ENCODE measurements at regions not wholly inside any gene's neighbourhood (a gene's known extent, or its start where the extent isn't known, plus 50 kb on each side); places are given as distances from the start of the nearest gene placed in this dataset.

DNA sequence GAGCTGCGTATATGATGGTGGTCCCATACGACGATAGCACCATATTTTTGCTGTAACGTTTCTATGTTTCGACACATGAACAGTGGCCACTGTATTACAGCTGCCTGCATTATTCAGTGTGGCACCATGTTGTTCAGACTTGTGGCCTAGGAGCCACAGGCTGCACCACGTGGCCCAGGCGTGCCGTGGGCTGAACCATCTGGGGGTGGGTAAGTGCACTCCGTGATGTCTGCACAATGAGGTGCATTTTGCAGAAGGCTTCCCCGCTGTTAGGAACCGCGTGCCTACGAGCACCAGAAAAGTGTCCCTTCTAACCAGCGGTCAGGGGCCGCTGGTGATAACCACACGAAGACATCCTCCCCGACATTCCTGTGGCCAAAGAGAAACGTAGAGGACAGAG lies 433.7 kb upstream of the MYT1L start:
- TF ChIP-seq, protein P1, sequence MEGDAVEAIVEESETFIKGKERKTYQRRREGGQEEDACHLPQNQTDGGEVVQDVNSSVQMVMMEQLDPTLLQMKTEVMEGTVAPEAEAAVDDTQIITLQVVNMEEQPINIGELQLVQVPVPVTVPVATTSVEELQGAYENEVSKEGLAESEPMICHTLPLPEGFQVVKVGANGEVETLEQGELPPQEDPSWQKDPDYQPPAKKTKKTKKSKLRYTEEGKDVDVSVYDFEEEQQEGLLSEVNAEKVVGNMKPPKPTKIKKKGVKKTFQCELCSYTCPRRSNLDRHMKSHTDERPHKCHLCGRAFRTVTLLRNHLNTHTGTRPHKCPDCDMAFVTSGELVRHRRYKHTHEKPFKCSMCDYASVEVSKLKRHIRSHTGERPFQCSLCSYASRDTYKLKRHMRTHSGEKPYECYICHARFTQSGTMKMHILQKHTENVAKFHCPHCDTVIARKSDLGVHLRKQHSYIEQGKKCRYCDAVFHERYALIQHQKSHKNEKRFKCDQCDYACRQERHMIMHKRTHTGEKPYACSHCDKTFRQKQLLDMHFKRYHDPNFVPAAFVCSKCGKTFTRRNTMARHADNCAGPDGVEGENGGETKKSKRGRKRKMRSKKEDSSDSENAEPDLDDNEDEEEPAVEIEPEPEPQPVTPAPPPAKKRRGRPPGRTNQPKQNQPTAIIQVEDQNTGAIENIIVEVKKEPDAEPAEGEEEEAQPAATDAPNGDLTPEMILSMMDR (IDR thresholded peaks at IDR 0.05; ENCODE audit: low read depth, low read length), result no peak
- H3K4me3 ChIP-seq (replicated peaks in 1 of 2; ENCODE audit: low read depth in 2 of 2, low read length in 2 of 2), result no peak overlapping the region
- DNase-seq (ENCODE audit: low read depth in 2 of 2), result no peak

DNA sequence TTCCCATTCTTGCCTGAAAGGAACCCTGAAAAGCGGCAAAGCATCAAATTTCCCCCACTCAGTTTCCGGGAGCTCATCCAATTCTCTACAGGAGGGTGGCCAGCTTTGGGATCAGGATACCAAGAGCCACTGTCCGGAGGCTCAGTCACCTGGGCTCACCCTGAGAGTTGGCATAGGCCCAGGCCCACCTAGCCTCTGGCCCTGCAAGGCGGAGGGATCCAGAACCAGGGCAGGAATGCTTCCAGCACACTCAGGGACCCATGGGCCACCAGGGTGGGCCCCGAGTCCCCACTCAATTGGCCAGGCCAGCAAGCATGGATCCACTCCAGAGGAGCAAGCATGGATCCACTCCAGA lies 432.9 kb upstream of the MYT1L start:
- DNase-seq (ENCODE audit: low read depth in 2 of 2), result no peak
- TF ChIP-seq, protein P1 (IDR thresholded peaks at IDR 0.05; ENCODE audit: low read depth, low read length), result no peak
- H3K4me3 ChIP-seq (replicated peaks in 1 of 2; ENCODE audit: low read depth in 2 of 2, low read length in 2 of 2), result no peak overlapping the region

DNA sequence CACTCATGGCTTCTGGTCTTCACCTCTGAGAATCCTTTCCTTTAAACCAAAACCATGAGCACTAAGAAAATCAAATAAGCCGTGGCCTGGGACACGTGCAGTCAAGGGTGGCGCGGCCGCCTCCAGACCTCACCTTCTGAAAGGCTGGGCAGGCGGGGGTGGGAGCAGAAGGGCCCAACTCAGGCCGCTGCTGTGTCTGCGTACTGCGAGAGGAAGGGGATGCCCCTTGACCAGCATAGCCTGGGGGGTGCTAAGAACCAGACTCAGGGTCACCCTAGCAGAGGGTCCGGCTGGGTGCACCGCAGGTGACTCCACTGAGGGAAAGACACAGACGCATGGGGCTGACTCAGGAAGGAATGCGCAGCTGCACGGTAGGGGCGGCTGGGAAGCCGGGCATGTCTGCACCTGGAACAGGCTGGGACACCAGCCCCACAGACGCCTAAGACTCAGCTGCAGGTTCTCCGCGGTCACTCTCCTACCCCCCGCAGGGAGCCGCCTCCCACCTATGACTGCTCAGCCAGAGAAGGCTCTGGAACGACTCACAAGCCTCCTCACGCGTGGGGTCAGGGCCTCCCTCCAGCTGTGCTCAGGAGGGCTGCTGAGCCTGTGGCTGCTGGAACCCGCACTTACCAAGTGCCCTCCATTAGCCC lies 432.4 kb upstream of the MYT1L start:
- no peak for DNase-seq (ENCODE audit: low read depth in 2 of 2)
- TF ChIP-seq, protein P1 (IDR thresholded peaks at IDR 0.05; ENCODE audit: low read depth, low read length), result no peak
- H3K4me3 ChIP-seq (replicated peaks in 1 of 2; ENCODE audit: low read depth in 2 of 2, low read length in 2 of 2), result no peak overlapping the region

DNA sequence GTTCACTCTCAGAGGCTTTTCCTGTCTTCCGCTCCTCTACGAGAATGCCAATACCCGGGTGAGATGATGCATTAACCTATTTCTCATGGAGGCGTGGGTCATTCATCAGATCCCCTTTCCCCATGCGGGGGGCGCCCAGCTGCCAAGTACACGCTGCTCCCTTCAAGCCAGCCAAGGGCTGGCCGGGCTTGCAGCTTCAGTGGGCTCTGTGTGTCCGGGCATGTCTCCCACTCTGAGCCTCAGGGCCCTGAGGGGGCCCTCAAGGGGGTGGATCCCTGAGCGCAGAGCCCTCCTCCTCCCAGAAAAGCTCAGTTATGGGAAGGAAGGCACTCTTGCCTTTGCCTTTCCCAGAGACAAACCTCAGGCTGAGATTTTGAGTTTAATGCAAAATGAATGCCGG lies 431.8 kb upstream of the MYT1L start:
- H3K4me3 ChIP-seq (replicated peaks in 1 of 2; ENCODE audit: low read depth in 2 of 2, low read length in 2 of 2), result no peak overlapping the region
- TF ChIP-seq, protein P1 (IDR thresholded peaks at IDR 0.05; ENCODE audit: low read depth, low read length), result no peak
- no peak for DNase-seq (ENCODE audit: low read depth in 2 of 2)

DNA sequence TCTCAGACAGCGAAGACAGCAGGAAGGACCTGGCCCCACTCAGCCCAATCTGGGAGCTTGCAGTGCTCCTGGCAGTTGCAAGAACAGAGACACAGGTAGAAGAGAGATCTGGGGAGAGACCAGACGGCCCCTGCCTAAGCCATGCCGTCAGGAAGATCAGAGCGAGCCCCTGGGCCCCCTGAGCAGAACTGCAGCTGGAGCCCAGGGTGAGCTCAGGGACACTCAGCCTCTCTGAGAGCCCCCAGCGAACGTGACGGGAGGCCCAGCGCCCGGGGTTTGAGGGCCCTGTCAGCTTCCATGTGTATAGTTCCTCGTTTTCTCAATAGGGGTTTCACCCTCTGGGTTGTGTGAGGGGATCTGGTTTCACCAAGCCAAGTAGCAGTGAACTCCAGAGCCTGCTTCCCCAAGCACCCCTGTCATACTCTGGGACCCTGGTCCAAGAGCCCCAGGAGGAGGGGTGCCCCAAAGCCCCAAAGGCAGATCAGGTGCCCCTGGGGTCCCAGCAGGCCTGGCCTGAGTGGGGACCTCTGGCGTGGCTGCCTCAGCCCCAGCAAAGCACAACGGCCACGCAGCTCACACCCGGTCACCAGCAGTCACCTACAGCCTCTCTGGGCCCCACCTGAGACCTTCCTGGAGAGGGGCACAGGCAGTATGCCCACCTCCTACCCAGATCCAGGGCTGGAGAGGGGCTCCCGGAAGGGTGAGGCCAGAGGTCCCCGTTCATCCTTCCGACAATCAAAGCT lies 431.3 kb upstream of the MYT1L start:
- no peak overlapping the region for H3K4me3 ChIP-seq (replicated peaks in 1 of 2; ENCODE audit: low read depth in 2 of 2, low read length in 2 of 2)
- DNase-seq (ENCODE audit: low read depth in 2 of 2), result no peak
- TF ChIP-seq, protein P1 (IDR thresholded peaks at IDR 0.05; ENCODE audit: low read depth, low read length), result no peak

DNA sequence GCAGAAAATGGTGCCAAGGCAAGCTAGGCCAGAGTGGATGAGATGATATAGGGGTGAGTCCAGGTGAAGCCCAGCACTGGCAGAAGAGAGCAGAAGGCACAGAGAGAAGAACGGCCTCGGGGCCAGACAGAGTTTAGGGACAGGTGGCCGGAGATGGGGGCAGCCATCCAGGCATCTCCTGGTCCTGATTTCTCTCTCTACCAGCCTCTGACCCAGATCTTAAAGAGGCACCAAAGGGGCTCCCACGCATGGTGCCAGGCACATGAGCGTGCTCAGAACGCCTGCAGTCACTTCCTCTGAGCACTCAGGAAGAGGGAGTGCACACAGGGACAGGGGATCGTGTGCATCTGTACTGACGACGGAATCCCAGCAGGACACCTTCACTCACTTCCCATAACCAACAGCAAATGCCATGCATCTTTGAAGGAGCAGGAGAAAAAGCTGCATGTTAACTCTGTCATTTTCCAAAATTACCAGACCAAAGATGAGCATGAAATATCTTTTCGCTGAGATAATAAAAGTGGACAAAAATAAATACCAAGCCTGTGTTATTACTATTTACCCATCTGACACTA lies 427.8 kb upstream of the MYT1L start:
- TF ChIP-seq, protein P1 (IDR thresholded peaks at IDR 0.05; ENCODE audit: low read depth, low read length), result no peak
- DNase-seq (ENCODE audit: low read depth in 2 of 2), result no peak
- no peak overlapping the region for H3K4me3 ChIP-seq (replicated peaks in 1 of 2; ENCODE audit: low read depth in 2 of 2, low read length in 2 of 2)
